Astrocyte of the spinal cord (primary cell): ENCODE measurements at regions not wholly inside any gene's neighbourhood (a gene's known extent, or its start where the extent isn't known, plus 50 kb on each side); places are given as distances from the start of the nearest gene placed in this dataset.
"Not testable (repeated sequence)": the region's sequence is repeated elsewhere in the genome, so short reads cannot be mapped to it uniquely, and the experiment has no call there.

ENCODE experiments used
- DNase-seq: peaks from one replicate; pipeline ENCODE4 v3.0.0; 2011; ENCODE audit warnings: low read depth, low spot score
- H3K4me3 ChIP-seq: 2 replicates; pipeline ENCODE4 v1.5.1; 2011; ENCODE audit warnings: low read depth, mild to moderate bottlenecking, low read length, moderate library complexity
- in situ Hi-C: cut with HindIII; loops from 2 replicates; pipeline ENCODE4 v1.10.0; 2017; ENCODE audit warnings: low sequenced_read_pairs
- TF ChIP-seq, protein P1 (sequence below): IDR thresholded peaks from 2 replicates; pipeline ENCODE4 v1.5.1; 2012; ENCODE audit warnings: low read depth, mild to moderate bottlenecking, low read length, inconsistent platforms

DNA sequence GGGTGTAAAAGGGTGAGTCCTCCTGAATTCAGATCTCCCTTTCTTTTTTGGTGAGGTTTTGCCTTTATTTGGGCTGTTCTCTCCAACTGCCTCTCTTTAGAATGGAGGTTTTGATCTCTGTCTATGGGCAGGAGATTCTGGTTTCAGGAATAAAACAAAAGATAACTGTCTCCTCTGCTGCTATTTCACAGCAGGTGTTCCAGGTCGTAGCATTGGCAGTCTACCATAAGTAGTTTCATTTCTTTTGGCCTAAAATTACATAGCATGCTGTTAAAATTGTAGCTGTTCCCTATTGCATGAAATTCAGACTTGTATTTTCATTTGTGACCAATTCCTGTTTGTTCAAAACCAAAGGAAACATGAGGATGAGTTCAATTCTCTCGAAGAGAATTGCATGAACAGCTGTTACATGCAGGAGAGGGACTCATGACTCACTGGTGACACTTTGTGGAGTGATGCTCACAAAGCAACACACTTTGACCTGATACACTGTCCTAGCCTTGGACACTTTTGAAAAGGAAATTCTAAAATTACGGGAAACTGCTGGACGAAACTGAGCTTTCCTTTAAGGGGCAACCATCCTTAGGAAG lies 76.8 kb upstream of the SIRPG start:
- TF ChIP-seq, protein P1, sequence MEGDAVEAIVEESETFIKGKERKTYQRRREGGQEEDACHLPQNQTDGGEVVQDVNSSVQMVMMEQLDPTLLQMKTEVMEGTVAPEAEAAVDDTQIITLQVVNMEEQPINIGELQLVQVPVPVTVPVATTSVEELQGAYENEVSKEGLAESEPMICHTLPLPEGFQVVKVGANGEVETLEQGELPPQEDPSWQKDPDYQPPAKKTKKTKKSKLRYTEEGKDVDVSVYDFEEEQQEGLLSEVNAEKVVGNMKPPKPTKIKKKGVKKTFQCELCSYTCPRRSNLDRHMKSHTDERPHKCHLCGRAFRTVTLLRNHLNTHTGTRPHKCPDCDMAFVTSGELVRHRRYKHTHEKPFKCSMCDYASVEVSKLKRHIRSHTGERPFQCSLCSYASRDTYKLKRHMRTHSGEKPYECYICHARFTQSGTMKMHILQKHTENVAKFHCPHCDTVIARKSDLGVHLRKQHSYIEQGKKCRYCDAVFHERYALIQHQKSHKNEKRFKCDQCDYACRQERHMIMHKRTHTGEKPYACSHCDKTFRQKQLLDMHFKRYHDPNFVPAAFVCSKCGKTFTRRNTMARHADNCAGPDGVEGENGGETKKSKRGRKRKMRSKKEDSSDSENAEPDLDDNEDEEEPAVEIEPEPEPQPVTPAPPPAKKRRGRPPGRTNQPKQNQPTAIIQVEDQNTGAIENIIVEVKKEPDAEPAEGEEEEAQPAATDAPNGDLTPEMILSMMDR, result no peak
- no peak overlapping the region for H3K4me3 ChIP-seq
- DNase-seq, result peak; percentile 7
- in situ Hi-C loops, result no loop called here

DNA sequence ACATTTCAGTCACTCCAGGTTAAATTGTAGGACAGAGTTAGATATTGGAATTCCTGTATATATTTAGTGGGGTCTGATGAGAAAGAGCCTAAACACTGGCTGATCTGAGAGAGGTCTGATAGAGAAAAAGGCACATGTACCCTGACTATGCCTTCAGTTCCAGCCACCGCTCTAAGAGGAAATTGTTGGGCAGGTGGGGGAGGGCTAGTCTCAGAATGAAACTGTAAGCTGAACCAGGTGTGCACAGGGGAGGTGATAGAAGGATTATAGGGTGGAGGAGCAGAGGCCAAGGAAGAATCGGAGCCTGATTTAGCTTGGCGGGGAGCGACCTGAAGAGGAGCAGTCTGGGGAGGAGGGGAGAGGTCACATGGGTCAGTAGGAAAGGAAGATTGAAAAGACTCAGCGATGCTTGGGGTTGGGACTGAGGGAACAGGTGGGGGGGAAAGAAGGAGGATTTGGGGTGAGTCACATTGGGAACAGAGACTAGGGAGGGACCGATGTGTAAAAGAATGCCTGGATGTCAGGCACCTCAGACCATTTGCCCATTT lies 74.3 kb upstream of the SIRPG start:
- in situ Hi-C loops, DNase-seq, H3K4me3 ChIP-seq: not testable (repeated sequence)

DNA sequence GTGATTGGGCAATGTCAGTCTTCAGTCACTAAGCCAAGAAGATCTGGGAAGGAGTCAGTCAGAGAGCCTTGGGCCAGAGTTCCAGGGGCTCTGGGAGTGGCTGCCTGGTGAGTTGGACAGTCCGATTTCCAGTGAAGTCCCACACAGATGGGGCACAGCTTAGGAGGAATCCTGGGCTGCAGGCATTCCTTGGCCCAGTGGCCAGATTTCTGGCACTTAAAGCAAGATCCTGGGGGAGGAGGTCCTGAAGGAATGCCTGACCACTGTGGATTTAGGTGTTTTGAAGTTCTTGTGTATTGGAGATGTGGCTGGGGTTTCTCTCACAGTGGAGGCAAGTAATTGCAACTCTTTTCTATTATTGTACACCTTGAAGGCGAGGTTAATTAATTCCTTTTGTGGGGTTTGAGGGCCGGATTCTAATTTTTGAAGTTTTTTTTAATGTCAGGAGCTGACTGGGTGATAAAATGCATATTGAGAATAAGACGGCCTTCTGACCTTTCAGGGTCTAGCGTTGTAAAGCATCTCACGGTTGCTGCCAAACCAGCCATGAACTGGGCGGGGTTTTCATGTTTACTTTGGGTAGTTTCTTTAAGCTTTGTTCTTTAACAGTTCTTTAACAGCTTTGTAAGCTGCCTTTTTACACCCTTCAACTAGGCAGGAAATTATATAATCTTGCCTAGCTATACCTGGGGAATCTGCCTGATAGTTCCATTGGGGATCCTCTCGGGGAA lies 73.6 kb upstream of the SIRPG start:
- not testable (repeated sequence) for DNase-seq, H3K4me3 ChIP-seq

DNA sequence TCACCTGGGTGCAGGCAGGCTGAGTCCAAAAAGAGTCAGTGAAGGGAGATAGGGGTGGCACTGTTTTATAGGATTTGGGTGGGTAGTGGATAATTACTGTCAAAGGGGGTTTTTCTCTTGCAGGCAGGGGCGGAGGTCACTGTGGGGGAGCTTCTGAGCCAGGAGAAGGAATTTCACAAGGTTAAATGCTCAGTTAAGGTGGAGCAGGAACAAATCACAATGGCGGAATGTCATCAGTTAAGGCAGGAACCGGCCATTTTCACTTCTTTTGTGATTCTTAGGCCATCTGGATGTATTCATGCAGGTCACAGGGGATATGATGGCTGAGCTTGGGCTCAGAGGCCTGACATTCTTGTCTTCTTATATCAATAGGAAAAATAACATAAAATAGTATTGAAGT lies 69.7 kb upstream of the SIRPG start:
- in situ Hi-C loops, H3K4me3 ChIP-seq, DNase-seq: not testable (repeated sequence)

More for the DNA sequence above, 73.6 kb upstream of the SIRPG start:
- in situ Hi-C loops, result not testable (repeated sequence)

DNA sequence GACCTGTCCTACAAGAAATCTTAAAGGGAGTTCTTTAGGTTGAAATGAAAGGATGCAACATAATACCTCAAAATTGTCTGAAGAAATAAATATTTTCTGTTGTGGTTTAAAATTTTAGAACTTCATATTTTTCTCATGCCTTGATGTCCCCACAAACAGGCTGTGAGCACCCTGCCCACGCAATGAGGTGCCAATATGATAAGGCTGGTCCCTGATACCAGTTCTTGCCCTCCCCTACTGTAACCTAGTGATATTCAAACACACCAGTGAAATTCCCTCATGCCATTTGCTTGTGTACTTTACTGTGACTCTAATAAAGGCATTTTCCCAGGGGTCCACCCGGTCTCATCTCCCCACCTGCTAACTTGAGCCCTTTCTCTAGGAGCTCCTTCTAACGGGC lies 67.3 kb upstream of the SIRPG start:
- TF ChIP-seq, protein P1, result no peak
- H3K4me3 ChIP-seq, result no peak overlapping the region
- DNase-seq, result no peak
- in situ Hi-C loops, result no loop called here

DNA sequence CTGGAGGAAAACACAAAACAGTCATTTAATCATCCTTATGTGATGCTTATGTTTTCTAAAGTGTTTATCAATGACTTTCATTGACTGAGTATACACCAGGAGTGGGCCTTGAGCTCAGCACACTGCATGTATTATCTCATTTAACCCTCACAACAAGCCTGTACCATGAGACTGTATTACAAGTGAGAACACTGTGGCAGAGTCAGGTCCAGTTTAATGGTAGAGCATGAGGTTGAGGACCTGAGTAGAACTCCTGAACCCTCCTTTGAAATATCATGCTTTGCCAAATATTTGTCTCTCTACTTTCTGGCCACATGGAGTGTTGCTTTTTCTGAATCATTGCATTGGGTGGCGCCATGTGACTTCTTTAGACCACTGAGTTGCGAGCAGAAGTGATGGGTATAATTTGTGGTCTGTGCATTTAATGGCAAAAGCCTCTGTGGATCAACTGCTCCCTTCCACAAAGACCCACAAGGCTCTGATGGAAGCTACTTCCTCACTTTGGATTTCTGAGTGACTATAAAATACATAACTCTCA lies 65.0 kb upstream of the SIRPG start:
- no peak overlapping the region for H3K4me3 ChIP-seq
- TF ChIP-seq, protein P1, result no peak
- in situ Hi-C loops, result no loop called here
- DNase-seq, result no peak

DNA sequence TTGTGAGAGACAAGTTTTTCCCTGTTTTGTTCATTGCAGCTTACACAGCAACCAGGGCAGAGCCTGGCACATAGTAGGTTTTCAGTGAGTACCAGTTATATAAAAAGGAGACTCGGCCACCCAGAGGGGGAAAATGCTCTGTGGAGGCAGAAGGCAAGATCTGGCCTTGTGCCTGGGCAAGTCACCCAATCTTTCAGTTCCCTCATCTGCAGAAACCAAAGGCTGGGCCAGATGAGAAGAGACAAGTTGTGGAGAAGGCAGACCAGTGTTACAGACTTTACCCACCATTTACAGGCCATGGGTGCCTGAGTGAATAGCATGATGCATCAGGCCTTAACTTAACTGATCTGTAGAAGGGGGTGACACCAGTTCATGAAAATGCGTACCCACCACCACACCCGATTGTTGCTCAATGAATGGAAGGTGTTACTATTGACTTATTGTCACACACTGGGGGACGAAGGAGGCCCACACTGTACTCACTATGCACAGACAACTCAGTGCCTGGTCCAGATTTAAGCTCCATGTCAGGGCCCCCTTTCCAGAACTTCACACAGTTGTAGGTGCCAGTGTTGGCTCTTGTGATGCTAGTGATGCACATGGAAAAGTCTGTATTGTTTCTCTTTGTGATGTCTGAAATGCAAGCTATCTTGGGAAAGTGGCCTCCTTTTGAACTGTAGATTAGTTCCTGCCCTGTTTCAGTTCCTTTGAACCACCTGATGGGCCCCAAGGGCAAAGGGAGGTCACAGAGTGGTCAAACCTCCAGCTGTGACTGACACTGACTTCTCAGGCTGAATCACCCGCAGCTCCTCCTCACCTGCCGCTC lies 64.3 kb upstream of the SIRPG start:
- no peak for DNase-seq
- TF ChIP-seq, protein P1, result no peak
- no peak overlapping the region for H3K4me3 ChIP-seq
- in situ Hi-C loops, result no loop called here
